ENCODE measurements at regions not wholly inside any gene's neighbourhood (a gene's known extent, or its start where the extent isn't known, plus 50 kb on each side); places are given as distances from the start of the nearest gene placed in this dataset.

GRCh38 chr19:28422046-28422445, 790.9 kb downstream of the UQCRFS1 start:
- Histone ChIP-seq H3K4me1 (peaks cover 4% of the 10 kb centered on the region), H3K36me3 (no peaks in the 10 kb centered on the region), H3K27ac (no peak overlapping the region), H3K27me3 (no peaks in the 10 kb centered on the region), H3K9ac (ENCODE audit: low read depth in 2 of 2, low read length in 2 of 2) (no peak overlapping the region), H3K4me3 (no peak overlapping the region), H3K9me3 (no peaks in the 10 kb centered on the region)
- DNase-seq, result no peak
- TF ChIP-seq CTCF (IDR thresholded peaks at IDR 0.05), result no peak
- intact Hi-C loops (cut with DNase I), result no loop called here

GRCh38 chr19:28420811-28421550, 792.0 kb downstream of the UQCRFS1 start:
- Histone ChIP-seq H3K27ac (no peak overlapping the region), H3K9ac (ENCODE audit: low read depth in 2 of 2, low read length in 2 of 2) (no peak overlapping the region), H3K27me3 (no peaks in the 10 kb centered on the region), H3K4me1 (peaks cover 4% of the 10 kb centered on the region), H3K9me3 (no peaks in the 10 kb centered on the region), H3K4me3 (no peak overlapping the region), H3K36me3 (no peaks in the 10 kb centered on the region)
- intact Hi-C loops (cut with DNase I), result no loop called here
- DNase-seq, result no peak
- TF ChIP-seq CTCF (IDR thresholded peaks at IDR 0.05), result no peak

GRCh38 chr19:28419312-28419711, 793.6 kb downstream of the UQCRFS1 start:
- Histone ChIP-seq H3K4me3 (no peak overlapping the region), H3K27ac (no peak overlapping the region), H3K9ac (ENCODE audit: low read depth in 2 of 2, low read length in 2 of 2) (no peak overlapping the region), H3K27me3 (no peaks in the 10 kb centered on the region), H3K36me3 (no peaks in the 10 kb centered on the region), H3K4me1 (peaks cover 4% of the 10 kb centered on the region), H3K9me3 (no peaks in the 10 kb centered on the region)
- no peak for TF ChIP-seq CTCF (IDR thresholded peaks at IDR 0.05)
- DNase-seq, result no peak
- intact Hi-C loops (cut with DNase I), result no loop called here

- no peaks in the 10 kb centered on the region for H3K4me1 ChIP-seq
- H3K9me3 ChIP-seq, result no peaks in the 10 kb centered on the region
- no peak overlapping the region for H3K9ac ChIP-seq (ENCODE audit: low read depth in 2 of 2, low read length in 2 of 2)
- no peaks in the 10 kb centered on the region for H3K36me3 ChIP-seq
- TF ChIP-seq CTCF (IDR thresholded peaks at IDR 0.05), result no peak
- DNase-seq, result no peak
- H3K4me3 ChIP-seq, result no peak overlapping the region
- intact Hi-C loops (cut with DNase I), result no loop called here
- H3K27ac ChIP-seq, result no peak overlapping the region
- H3K27me3 ChIP-seq, result no peaks in the 10 kb centered on the region
Observed at GRCh38 chr19:28417361-28417760, 795.6 kb downstream of the UQCRFS1 start.

GRCh38 chr19:28416245-28416644, 796.7 kb downstream of the UQCRFS1 start:
- H3K9ac ChIP-seq (ENCODE audit: low read depth in 2 of 2, low read length in 2 of 2), result no peak overlapping the region
- DNase-seq, result no peak
- no peaks in the 10 kb centered on the region for H3K36me3 ChIP-seq
- H3K4me3 ChIP-seq, result no peak overlapping the region
- TF ChIP-seq CTCF (IDR thresholded peaks at IDR 0.05), result no peak
- H3K27ac ChIP-seq, result no peak overlapping the region
- H3K9me3 ChIP-seq, result no peaks in the 10 kb centered on the region
- no peaks in the 10 kb centered on the region for H3K4me1 ChIP-seq
- H3K27me3 ChIP-seq, result no peaks in the 10 kb centered on the region
- intact Hi-C loops (cut with DNase I), result no loop called here
